ENCODE measurements at regions not wholly inside any gene's neighbourhood (a gene's known extent, or its start where the extent isn't known, plus 50 kb on each side); places are given as distances from the start of the nearest gene placed in this dataset.

DNA sequence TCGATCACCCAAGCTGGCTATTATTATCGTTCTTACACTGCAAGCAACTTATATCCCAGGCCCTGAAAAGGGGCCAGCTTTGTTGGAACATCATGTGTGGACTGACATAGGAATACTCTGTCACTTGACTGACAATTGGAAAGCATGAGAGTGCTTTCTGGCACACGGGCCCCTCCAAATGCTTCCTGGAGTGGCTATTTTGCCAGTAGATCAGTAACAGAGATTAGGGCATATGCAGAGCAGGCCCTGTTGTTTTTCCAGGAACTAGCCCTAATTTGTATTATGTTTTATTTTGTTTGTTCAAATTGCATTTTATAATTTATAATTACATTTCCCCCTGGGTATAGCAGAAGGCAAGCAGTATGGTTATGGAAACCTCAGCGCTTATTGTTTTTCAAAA, 170.1 kb upstream of the FRMD6 start:
- DNase-seq: no peak

DNA sequence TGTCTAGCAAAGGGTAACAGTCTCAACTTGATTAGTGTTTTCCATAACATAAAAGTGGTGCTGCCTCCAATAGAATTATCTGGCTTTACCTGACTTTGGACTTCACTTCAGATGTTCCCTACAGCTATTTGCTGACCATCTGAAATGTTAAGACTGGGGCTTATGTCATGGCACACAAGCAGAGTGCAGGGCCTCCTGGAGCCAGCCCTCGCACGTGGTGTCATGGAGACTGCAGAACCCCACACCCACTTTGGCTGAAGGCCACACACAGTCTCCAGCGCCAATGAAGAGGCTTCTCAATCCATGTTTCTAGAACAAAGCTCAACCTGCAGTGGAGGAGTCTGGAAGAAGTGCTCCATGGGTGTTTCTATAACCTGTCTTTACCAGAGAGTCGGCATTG, 169.6 kb upstream of the FRMD6 start:
- DNase-seq: no peak

DNA sequence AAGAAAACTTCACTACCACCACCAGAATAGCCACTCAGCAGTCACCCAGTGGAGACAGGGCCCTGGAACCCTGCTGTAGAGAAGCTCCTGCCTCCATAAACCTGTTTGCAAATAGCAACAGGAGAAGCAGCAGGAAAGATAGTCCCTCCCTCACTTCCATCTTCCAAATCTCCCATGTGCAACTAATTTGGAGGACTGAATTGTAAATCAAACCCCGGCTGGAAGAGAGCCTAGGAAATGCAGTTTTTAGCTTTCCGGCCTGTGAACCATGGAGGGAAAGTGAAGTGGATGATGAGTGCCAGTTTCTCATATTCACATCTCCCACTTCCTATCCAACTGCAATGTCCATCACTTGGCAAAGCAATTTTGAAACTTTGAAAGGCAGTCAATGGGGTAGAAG, 167.2 kb upstream of the FRMD6 start:
- DNase-seq: no peak

DNA sequence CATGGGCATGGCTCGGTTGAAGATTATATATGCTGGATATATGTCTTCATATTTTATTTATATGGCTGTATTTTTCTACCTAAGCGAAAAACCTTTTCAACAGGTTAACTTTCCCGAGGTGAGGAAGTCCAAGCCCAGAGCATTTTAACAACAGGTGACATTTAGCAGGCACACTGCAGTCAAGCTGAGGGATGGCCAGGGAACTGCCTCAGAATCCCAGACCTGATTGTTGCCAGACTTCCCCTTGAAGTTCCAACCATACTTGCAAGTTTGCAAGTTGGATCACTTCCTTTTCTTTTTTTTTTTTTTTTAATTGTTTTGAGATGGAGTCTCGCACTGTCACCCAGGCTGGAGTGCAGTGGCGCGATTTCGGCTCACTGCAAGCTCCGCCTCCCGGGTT, 166.0 kb upstream of the FRMD6 start:
- DNase-seq: no peak

DNA sequence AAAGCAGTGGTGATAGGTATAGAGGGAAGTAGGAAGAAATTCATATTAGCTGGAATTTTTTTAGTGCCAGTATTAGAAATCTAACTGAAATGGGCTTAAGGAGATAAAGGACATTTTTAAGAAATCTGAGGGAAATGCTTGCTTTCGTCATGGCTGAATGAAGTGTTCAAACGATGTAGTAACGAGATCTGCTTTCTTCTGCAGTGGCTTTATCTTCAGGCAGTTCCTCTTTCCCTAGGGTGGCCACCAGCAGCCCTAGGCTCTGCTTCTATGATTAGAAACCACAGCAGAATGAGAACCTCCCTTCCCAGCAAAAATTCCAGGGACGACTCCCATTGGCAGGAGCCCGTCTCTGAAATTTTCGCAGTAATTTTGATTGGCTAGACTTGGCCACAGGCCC, 163.9 kb upstream of the FRMD6 start:
- DNase-seq: no peak

DNA sequence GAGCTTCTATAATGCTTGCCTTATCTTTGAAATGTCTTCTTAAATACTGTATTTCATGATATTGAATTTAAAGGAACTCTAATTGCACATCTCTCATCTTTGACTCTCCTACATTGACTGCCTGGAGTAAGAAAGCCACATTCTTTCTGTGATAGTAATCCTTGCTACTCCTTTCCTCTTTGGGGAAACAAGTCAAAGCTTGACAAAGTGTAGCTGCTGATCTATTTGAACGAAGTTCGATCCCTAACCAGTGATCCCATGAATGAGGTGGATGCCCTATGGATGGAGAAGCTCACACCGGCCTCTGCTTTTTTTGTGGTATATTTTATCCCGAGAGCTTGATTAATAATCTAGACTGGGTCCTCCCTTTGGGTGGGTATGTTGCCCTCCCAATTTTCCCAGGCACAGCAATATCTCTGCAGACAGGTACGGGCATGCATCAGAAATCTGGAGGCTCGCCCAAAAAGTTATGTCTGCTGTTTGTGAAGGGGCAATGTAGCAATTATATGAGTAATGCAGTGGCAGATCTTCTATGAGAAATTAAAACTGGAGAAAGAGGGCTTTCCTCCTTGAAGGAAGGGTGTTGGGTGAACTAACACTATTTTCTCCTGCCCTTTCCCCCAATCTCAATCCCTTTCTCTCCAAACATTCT, 163.0 kb upstream of the FRMD6 start:
- no peak for DNase-seq

DNA sequence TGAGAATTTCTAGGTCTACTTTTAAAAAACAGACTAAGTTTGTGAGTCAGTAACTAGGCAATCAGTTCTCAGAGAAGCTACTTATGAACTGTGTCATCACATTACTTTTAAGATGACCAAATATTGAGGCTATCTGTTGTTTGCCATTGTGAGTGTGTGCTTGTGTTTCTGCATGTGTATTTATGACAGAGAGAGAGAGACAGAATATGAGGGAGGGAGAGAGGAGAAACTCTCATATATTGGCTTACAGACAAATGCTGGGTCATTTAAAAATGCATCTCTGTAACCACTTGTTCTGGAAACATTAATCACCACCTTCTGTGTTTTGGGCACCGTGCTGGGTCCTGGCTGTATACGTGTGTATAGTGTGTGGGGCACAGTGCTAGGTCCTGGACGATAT, 161.5 kb upstream of the FRMD6 start:
- DNase-seq: no peak

DNA sequence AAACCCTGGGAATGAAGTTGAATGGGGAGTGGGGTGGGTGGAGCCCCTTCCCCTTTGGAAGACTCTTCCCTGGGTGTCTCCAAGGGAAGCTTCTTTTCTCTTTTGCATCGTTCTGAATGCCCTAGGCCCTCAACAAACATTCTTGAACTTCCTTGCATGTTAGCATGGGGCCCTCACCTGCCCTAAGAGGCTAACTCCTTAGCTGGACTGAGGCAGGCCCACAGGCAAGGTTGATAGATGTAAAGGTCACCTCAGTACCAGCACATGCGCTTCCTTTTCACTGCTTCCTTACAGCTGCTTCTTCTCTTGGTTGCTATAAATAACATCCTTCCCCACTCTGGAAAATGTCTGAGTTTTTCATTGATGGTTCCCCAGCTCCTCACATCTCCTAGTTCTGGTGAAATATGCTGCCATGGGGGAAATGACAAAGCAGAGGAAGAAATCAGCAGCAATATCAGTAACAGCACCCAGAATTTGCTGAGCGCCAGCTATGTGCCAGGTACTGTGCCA, 160.6 kb upstream of the FRMD6 start:
- no peak for DNase-seq

DNA sequence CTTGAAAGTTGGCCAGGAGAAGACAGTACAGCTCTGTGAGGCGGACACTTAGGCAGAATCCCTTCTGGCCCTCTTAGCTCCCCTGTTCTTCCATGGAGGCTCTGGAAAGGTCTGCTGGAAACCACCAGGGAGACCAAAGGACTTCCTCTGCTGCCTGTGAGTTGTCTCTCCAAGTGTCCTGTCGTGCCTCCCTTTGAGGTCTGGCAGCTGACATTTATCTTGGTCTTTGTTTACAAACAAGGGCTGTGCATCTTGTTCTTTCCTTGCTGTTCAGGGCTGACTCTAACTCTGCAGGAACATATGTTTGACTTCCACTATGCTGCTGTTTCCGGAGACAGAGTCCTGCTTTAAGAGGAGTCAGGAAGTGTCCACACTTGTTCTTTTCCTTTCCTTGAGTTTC, 159.9 kb upstream of the FRMD6 start:
- DNase-seq: no peak

DNA sequence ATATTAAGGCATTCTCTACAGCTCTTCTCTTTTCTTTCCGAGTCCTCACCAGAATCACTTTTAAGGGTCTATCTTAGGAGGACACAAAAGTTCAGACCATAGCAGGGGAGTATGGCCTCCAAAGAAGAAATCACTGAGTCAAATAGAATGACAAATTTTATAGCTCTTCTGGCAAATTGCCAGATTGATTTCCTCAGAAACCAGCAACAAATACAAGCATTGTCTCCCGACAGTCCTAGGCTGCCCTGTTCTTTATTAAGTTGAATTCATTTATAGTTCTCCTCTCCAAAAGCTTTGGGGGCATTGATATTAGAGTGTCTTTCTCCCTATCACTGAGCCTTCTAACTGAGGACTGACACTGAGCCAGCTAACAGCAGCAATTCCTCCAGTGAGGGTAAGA, 156.4 kb upstream of the FRMD6 start:
- DNase-seq: no peak

DNA sequence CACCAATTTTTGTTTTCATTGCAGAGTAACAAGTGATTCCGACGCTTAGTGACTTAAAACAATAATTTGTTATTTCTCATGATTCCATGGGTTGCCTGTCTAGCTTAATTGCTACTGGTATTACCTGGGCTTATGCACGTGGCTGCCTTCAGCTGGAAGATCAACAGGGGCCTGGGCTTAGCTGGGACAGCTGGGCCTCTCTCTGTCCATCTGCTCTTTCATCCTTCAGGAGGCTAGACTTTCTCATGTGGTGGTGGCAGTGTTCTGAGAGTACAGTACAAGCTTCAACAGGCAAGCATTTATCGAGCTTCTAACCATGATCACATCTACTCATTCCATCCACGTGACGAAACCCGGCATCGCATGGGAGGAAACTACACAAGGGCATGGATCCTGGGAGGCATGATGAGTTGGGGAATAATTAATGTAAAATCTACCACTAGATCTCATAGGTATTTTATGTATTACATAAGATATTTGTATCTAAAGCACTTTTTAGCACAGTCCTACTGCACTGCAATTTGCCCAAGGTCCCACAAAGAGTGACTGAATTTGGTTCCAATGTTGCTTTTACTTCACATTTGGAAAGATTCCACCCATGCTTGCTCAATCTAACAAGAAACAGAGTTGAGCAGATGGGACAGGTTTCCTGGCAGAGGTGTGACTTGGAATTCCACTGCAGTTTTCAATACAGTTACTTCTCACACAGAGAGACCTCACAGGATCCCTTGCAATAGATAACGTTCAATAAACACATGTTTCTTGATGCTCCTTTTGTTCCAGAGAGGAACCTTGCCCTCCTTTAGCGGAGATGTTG, 153.1 kb upstream of the FRMD6 start:
- no peak for DNase-seq

DNA sequence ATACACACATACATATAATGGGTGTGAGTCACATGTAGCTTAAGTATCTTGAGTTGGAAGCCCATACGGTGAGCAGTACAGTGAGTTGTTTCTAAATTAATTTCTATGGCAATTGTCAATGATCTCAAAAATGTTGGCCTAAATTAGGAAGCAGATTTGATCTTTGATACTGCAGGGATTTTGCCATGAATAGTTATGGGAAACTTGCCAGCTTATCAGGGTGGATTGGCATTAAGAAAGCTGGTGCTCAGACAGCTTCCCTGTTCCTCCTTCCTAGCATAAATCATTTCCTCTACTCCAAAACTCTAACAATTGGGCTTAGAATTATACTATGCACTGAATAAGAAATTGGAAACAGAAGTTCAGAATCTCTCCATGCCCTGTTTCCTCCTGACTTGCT, 150.9 kb upstream of the FRMD6 start:
- no peak for DNase-seq

DNA sequence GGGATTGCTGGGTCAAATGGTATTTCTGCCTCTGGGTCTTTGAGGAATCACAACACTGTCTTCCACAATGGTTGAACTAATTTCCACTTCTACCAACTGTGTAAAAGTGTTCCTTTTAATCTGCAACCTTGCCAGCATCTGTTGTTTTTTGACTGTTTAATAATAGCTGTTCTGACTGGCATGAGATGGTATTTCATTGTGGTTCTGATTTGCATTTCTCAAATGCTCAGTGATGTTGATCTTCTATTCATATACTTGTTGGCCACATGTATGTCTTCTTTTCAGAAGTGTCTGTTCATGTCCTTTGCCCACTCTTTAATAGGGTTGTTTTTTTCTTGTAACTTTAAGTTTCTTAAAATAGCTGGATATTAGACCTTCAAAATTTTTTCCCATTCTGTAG, 150.0 kb upstream of the FRMD6 start:
- DNase-seq: no peak

DNA sequence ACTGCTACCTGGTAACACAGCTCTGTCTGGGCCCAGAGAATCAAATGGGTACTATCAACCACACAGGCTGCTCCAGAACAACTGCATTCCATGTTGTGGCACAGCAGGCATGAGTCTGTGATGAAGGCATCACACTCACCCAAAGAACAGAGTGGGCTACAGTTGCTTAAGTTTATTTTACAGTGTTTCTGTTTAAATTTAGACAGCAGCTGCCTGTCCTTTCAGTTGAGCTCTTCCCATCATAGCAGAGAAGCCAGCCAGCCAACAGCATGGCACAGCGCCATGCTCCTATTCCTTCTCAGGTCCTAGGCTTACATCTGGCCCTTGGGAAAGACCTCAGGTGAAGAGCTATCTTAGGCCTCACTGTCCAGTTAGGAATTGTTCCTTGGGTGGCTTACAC, 147.0 kb upstream of the FRMD6 start:
- no peak for DNase-seq

DNA sequence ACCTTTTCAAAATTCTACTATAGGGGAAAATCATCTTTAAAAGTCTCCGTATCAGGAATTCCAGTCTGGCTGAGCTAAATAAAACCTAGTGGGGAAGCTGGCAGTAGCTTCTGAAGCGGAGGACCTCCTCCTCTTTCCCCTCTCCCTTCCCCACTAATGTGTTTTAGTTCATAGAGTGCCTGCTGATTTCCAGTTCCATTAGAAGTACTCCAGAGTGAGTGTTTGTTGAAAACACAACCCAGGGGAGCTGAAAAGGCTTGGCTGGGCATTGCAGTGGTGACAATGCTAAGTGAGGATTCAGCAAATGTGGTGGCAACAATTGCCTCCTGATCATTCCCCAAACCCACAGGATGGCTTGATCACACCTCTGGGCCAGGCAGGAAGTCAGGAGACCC, 144.2 kb upstream of the FRMD6 start:
- DNase-seq: peak; percentile 59 to 67

DNA sequence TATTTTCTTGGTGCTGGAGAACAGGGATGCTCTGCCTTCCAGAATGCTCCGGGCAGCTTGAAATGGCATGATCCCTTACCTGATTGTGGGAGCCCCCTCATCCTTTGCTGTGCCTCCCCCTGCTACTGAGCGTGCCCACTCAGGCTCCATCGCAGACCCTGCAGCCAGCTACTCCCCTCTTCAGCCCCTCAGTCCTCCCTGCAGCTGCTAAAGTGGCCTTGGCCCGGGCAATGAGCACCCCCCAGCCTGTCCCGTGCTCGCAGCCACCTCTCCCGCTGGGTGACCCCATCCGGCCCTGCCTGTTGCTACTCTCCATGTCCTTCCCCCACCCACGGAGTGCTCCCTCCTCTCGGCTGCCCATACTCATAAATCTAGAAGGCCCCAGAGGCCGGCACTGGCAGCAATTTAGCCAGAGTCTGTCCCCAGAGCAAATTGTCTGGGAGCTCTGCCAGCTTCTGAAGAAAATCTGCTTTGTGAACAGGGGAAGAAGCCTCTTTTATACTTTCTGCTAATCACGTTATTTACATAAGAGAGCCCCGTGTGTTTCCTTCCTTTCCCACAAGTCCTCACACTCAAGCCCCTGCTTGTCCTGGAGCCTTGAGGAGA, 143.7 kb upstream of the FRMD6 start:
- DNase-seq: peak; percentile 36 to 41

DNA sequence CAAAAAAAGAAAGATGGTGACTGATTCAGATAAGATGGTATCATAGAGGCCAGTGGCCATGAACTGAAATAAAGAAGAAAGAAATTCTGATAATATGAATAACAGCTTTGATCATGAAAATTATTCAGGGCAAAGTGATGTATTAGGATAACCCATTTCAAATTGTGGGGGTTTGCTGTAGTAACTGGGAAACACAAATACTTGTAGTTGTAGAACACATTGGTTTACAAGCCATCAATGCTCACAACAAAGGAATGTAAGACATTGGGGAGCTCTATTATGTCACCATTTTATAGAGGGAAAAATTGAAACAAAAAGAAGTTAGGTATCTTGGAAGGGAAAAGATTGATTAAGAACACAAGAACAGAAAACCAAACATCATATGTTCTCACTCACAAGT, 140.4 kb upstream of the FRMD6 start:
- no peak for DNase-seq

DNA sequence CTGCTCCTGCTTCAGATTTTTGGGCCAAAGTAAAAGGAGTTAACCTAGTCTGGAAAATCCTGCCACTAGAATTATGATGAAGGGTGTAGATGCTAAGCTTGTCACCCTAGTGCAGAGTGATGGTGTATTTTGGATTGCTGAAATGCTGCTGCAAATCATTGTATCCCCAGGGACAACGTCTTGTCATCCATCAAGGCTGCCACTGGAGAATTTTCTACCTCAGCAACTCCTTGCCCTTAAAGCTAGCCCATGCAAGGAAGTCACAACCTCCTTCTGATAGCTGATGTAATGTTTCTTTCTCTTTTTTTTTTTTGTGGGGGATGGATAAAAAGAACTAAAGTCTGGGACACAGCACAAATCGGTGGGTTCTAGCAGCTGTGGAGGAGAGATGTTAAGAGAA, 139.4 kb upstream of the FRMD6 start:
- DNase-seq: no peak

DNA sequence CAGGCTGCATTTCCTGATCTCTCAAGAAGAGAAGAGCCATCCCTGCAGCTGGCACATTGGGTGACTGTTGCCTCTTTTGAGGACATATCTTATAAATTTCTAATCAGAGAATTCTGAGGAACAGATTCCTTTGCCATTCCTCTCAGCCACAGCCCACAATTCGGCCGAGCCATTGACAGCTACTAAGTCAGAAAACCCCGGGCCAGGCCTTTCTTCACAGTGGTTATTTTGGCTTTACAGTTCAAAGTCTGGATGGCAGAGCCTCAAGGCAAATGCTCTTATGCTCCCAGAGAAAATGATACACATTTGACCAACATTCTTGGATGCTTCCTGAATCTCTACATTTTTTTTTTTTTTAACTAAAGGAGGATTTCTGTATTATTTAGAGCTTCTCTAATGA, 138.4 kb upstream of the FRMD6 start:
- DNase-seq: no peak

DNA sequence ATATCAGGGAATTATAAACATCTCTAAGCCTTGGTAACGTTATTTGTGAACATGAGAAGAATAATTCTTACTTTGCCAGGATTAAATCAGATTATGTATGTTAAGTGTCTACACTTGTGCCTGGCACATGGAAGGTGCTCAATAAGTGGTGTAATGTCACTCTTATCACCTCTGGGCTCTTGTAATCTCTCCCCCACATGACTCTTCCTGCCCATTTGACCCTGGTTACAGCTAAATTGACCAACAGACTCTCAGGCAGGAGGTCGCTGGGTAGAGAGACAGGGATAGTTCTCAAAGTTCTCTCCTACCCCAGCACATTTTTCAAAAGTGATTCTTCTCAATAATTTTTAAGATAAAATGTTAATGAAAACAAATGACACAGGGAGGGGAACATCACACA, 137.8 kb upstream of the FRMD6 start:
- no peak for DNase-seq

DNA sequence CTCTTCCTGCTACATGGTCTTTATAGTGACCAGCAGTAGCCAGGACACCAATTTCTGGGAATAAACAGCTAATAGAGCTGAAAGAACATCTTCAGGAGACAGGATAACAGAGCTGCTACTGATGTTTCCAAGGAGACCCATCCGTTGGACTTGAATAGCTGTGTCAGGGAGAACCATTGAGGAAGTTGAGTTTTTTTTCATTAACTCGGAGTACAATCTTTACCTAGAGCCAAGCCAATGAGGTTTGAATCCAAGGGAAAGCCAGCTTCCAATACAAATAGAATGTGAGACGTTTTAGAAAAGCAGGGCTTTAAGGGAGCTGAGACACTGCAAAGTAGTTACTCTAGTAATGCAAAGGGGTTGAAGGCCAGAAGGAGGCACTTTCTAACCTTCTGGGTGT, 136.1 kb upstream of the FRMD6 start:
- no peak for DNase-seq

DNA sequence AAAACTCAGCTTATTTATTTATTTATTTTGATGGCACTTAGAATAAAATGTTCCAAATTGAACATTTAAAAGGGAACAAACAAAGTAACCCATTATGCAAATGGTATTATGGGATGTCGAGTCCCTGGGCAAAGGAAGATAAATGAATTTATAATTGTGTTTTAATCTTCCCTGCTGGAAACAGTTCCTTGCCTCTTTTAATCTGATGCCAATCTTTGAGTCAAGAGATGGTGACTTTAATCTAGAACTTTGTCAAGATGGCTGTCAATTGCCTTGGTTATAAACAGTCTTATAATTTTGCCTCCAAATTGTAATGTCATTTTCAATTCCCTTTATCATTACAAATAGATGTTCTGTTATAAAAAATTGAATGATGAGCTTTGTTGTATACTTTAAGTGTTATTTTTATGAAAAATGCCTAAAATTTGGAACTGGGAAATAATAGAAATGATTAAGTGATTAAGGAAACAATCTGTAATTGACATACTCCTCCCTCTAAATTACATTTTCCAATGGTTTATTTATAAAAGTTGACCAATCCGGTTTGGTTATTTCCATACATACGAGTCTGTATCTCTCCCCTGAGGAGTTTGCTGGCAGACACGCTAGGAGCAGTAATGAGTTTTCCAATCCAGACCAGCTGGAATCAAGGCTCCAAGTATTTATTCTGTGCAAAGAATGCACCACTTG, 134.9 kb upstream of the FRMD6 start:
- no peak for DNase-seq

DNA sequence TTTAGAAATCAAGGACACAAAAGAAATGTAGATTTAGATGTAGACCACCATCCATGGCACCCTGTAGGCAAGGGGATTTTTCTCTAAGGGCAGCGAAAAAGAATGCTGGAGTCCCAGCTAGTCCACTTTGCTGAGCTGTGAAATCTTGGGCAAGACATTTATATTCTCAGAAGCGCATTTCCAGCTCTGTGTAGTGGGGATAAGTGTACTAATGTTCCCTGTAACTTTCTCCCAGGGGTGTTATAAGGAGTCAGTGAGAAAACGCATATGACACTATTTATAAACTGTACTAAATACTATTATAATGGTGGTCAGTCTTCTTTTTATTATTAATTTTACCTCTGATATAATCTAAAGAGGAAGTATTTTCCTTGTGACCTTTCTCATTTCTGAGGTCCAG, 133.4 kb upstream of the FRMD6 start:
- no peak for DNase-seq

DNA sequence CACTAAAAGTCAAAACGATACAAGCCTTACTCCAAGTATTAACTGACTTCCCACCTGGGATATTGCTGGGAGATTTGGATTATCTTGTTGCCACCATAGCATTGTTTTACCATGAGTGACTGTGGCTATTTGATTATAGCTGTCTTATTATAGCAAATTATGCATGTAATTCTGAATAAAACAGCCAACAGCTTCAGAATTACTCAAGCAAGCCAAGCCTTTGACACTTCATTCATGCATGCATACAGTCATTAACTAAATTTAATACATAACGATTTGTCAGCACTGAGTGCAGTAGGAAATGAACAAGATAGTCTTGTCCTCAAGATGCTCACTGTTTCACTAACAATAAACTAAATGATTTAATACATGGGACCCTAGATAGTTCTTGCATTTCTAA, 133.0 kb upstream of the FRMD6 start:
- DNase-seq: no peak

All from NCI-H187 (cell line).